DMS53 (cell line): ENCODE measurements at regions not wholly inside any gene's neighbourhood (a gene's known extent, or its start where the extent isn't known, plus 50 kb on each side); places are given as distances from the start of the nearest gene placed in this dataset.
"Not testable (repeated sequence)": the region's sequence is repeated elsewhere in the genome, so short reads cannot be mapped to it uniquely, and the experiment has no call there.

Source experiments
- DNase-seq: peaks from one replicate; lab custom pipeline; 2025; lab: John Stamatoyannopoulos, UW

DNA sequence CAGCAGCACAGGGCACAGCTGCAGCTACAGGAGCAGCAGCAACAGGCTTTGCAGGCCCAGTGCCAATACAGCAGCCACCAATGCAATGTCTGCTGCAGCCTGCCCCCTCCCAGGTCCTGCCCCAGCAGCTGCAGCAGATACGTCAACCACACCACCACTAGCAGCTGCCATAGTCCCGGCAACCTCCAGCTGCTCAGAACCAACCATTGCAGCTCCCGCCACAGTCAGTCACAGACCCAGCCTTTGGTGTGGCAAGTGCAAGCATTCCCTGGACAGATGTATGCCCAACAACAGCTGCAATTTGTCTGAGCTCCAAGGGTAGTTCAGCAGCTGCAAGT lies 53.3 kb upstream of the TUBA3E start:
- DNase-seq = peak; percentile 37

DNA sequence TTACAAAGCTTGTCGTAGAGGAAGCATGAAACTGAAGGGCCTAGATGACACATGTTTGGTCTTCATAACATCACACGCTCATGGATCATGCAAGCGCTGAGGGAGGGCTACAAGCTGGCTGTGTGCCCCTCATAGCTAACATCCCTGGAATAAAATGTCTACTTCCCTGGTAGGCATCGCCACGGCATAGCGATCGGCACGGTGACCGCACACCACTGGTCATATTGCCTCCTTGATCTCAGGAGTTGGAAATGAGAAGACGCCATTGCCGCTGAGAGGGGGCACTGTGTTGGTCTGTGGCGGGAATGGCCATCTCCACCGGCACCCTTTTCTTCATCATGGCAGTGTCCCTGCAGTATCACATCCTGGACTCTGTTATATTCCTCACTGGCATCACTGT lies 50.1 kb upstream of the TUBA3E start:
- not testable (repeated sequence) for DNase-seq
